CD14-positive monocyte (primary cell): ENCODE measurements at regions not wholly inside any gene's neighbourhood (a gene's known extent, or its start where the extent isn't known, plus 50 kb on each side); places are given as distances from the start of the nearest gene placed in this dataset.

ENCODE experiments used
- DNase-seq, 3 donors: peaks; one replicate each; pipeline ENCODE4 v3.0.0-alpha.2; 2011 to 2022
- H2AFZ ChIP-seq: 2 replicates; pipeline ENCODE4 v1.6.0; 2012; ENCODE audit warnings: mild to moderate bottlenecking, low read depth, low read length, inconsistent platforms; ENCODE audit not compliant: insufficient read depth, poor library complexity, severe bottlenecking
- H3K27ac ChIP-seq, 2 donors: 1 replicate in 1 of 2; 2 replicates in 1 of 2; pipeline ENCODE4 v1.5.1; 2012 to 2013; ENCODE audit warnings: low read length in 2 of 2, control low read depth in 1 of 2, inconsistent platforms in 1 of 2, low read depth in 1 of 2, mild to moderate bottlenecking in 1 of 2
- H3K27me3 ChIP-seq, 2 donors: one replicate each; pipeline versions ENCODE4 v1.6.0 to v1.6.1; 2011 to 2013; ENCODE audit warnings: low read length in 2 of 2; ENCODE audit not compliant: control insufficient read depth in 2 of 2, insufficient read depth in 2 of 2
- H3K36me3 ChIP-seq, 2 donors: replicated peaks in 1 of 2; 1 replicate in 1 of 2; 2 replicates in 1 of 2; pipeline versions ENCODE4 v1.5.1 to v1.6.1; 2012 to 2013; ENCODE audit warnings: low read length in 2 of 2, control low read depth in 1 of 2, inconsistent platforms in 1 of 2, mild to moderate bottlenecking in 1 of 2; ENCODE audit not compliant: insufficient read depth in 2 of 2, control insufficient read depth in 1 of 2
- H3K4me1 ChIP-seq, 2 donors: 1 replicate in 1 of 2; 2 replicates in 1 of 2; pipeline versions ENCODE4 v1.5.1 to v1.6.1; 2012 to 2013; ENCODE audit warnings: low read length in 2 of 2, control low read depth in 1 of 2, inconsistent platforms in 1 of 2, mild to moderate bottlenecking in 1 of 2, moderate library complexity in 1 of 2; ENCODE audit not compliant: insufficient read depth in 2 of 2, control insufficient read depth in 1 of 2
- H3K4me2 ChIP-seq: replicated peaks from 2 replicates; pipeline ENCODE3; 2012; ENCODE audit warnings: low read length, moderate library complexity, mild to moderate bottlenecking; ENCODE audit not compliant: poor library complexity, severe bottlenecking; ENCODE audit errors: extremely low read depth
- H3K4me3 ChIP-seq, 3 experiments: fragments of 200-600 bp in 1 of 3; sonication (generic) in 1 of 3; replicated peaks in 1 of 3; 1 replicate in 2 of 3; 2 replicates in 1 of 3; pipeline ENCODE4 v1.5.1; 2011 to 2013; ENCODE audit warnings: low read length in 3 of 3, mild to moderate bottlenecking in 3 of 3, control low read depth in 2 of 3, low read depth in 2 of 3, inconsistent platforms in 1 of 3, moderate library complexity in 1 of 3
- H3K79me2 ChIP-seq: 2 replicates; pipeline ENCODE4 v1.6.0; 2012; ENCODE audit warnings: mild to moderate bottlenecking, control low read depth, inconsistent platforms, low read length, moderate library complexity; ENCODE audit not compliant: insufficient read depth
- H3K9ac ChIP-seq: 2 replicates; pipeline ENCODE4 v1.6.0; 2017; ENCODE audit warnings: low read length, mild to moderate bottlenecking; ENCODE audit not compliant: insufficient read depth, poor library complexity, severe bottlenecking
- H3K9me3 ChIP-seq, 2 donors: replicated peaks in 1 of 2; 1 replicate in 1 of 2; 2 replicates in 1 of 2; pipeline versions ENCODE4 v1.5.1 to v1.6.1; 2012 to 2013; ENCODE audit warnings: low read length in 2 of 2, control low read depth in 1 of 2; ENCODE audit not compliant: control insufficient read depth in 1 of 2, insufficient read depth in 1 of 2
- H4K20me1 ChIP-seq: 2 replicates; pipeline ENCODE4 v1.6.0; 2012; ENCODE audit warnings: mild to moderate bottlenecking, low read length, control low read depth, moderate library complexity; ENCODE audit not compliant: insufficient read depth
- H3K27ac Mint-ChIP-seq, 7 donors: one replicate each; pipeline ENCODE4 v1.8.0; 2020; ENCODE audit warnings: mild to moderate bottlenecking in 7 of 7, mixed read lengths in 7 of 7, moderate library complexity in 6 of 7, inconsistent platforms in 2 of 7
- H3K27me3 Mint-ChIP-seq, 3 donors: one replicate each; pipeline ENCODE4 v1.8.0; 2021 to 2022; ENCODE audit warnings: low read depth in 3 of 3, mild to moderate bottlenecking in 3 of 3, mixed read lengths in 3 of 3, moderate library complexity in 3 of 3, inconsistent platforms in 1 of 3
- H3K36me3 Mint-ChIP-seq, 2 donors: one replicate each; pipeline ENCODE4 v1.8.0; 2020; ENCODE audit warnings: mixed read lengths in 2 of 2, inconsistent platforms in 1 of 2, mild to moderate bottlenecking in 1 of 2
- H3K4me1 Mint-ChIP-seq: one replicate; pipeline ENCODE4 v1.8.0; 2020; ENCODE audit warnings: mild to moderate bottlenecking, mixed read lengths
- H3K4me3 Mint-ChIP-seq, 2 donors: one replicate each; pipeline ENCODE4 v1.8.0; 2020; ENCODE audit warnings: mild to moderate bottlenecking in 2 of 2, mixed read lengths in 2 of 2, moderate library complexity in 1 of 2
- H3K9me3 Mint-ChIP-seq, 7 donors: one replicate each; pipeline ENCODE4 v1.8.0; 2020 to 2022; ENCODE audit warnings: mixed read lengths in 7 of 7, mild to moderate bottlenecking in 6 of 7, moderate library complexity in 6 of 7, inconsistent platforms in 2 of 7
- CTCF ChIP-seq: fragments of 200-600 bp; IDR thresholded peaks from one replicate; pipeline ENCODE4 v1.8.0; 2022; ENCODE audit warnings: antibody characterized with exemption, mild to moderate bottlenecking
- WGBS: methylation state at CpG from one replicate; pipeline ENCODE4 v1.1.5; 2013; ENCODE audit warnings: missing lambda C conversion rate; ENCODE audit not compliant: insufficient coverage; 5-methylcytosine and 5-hydroxymethylcytosine counted together
- intact Hi-C, 2 donors: fragments of 100-400 bp; cut with micrococcal nuclease; formaldehyde crosslinking; loops; one replicate each; pipeline versions ENCODE4 v1.15.0 to v1.15.1; 2023

GRCh38 chr16:76932541-76933211, 258.3 kb upstream of the MON1B start:
- no peaks in the 10 kb centered on the region for H4K20me1 ChIP-seq
- no peaks in the 10 kb centered on the region for H3K4me1 ChIP-seq
- H3K4me3 ChIP-seq: no peak overlapping the region
- H3K27ac ChIP-seq: no peak overlapping the region
- intact Hi-C loops: no loop called here
- WGBS: no CpG with 5 or more reads among the region's 1 CpG
- no peaks in the 10 kb centered on the region for H3K36me3 Mint-ChIP-seq
- H2AFZ ChIP-seq: no peak overlapping the region
- TF ChIP-seq CTCF: no peak
- no peaks in the 10 kb centered on the region for H3K9me3 ChIP-seq
- H3K4me2 ChIP-seq: no peak overlapping the region
- H3K9ac ChIP-seq: no peak overlapping the region
- H3K4me3 Mint-ChIP-seq: no peak overlapping the region
- no peak for DNase-seq
- H3K9me3 Mint-ChIP-seq: peaks cover 0 to 10% (median 2%) of the 10 kb centered on the region in 7 donors
- H3K4me1 Mint-ChIP-seq: no peaks in the 10 kb centered on the region
- no peaks in the 10 kb centered on the region for H3K36me3 ChIP-seq
- H3K27ac Mint-ChIP-seq: no peak overlapping the region
- no peaks in the 10 kb centered on the region for H3K27me3 ChIP-seq
- H3K79me2 ChIP-seq: no peaks in the 10 kb centered on the region
- no peaks in the 10 kb centered on the region for H3K27me3 Mint-ChIP-seq

DNA sequence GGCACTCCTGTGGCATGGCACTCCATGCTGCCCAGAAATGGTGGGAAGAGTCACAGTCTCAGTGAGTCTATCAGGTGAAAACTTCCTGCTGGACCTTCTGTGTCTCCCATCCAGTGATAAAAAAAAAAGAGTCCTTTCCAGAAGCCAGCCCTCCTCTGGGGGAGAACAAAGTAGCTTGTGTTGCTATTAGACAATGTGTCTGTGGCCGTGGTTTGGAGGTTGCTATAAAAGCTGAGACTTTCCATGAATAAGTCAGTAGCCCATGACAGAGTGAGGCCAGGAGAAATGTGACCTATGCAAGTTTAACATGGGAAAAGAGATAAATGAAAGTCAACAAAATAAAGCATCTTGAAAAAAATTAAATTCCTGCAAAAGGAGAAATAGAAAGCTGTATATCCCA, 250.7 kb upstream of the MON1B start:
- Mint-ChIP-seq H3K4me1 (no peaks in the 10 kb centered on the region), H3K27me3 (no peaks in the 10 kb centered on the region), H3K27ac (no peak overlapping the region), H3K36me3 (no peaks in the 10 kb centered on the region), H3K9me3 (peaks cover 0 to 4% (median 0%) of the 10 kb centered on the region in 7 donors), H3K4me3 (no peak overlapping the region)
- Histone ChIP-seq H4K20me1 (no peaks in the 10 kb centered on the region), H3K36me3 (no peaks in the 10 kb centered on the region), H3K9ac (no peak overlapping the region), H3K4me2 (no peak overlapping the region), H3K79me2 (no peaks in the 10 kb centered on the region), H3K4me1 (no peaks in the 10 kb centered on the region), H3K27me3 (no peaks in the 10 kb centered on the region), H2AFZ (no peak overlapping the region), H3K9me3 (no peaks in the 10 kb centered on the region), H3K4me3 (no peak overlapping the region), H3K27ac (no peak overlapping the region)
- TF ChIP-seq CTCF: no peak
- intact Hi-C loops: no loop called here
- DNase-seq: no peak
- WGBS: no CpG with 5 or more reads among the region's 1 CpG
